ENCODE measurements at regions not wholly inside any gene's neighbourhood (a gene's known extent, or its start where the extent isn't known, plus 50 kb on each side); places are given as distances from the start of the nearest gene placed in this dataset.
"Not testable (repeated sequence)": the region's sequence is repeated elsewhere in the genome, so short reads cannot be mapped to it uniquely, and the experiment has no call there.

- Histone ChIP-seq H3K9me3 (ENCODE audit: severe bottlenecking) (no peaks in the 10 kb centered on the region), H3K27ac (ENCODE audit: poor library complexity, severe bottlenecking) (no peak overlapping the region), H3K27me3 (ENCODE audit: insufficient read depth, poor library complexity, severe bottlenecking) (no peaks in the 10 kb centered on the region), H3K36me3 (ENCODE audit: low read depth) (no peaks in the 10 kb centered on the region), H3K4me3 (ENCODE audit: severe bottlenecking) (no peak overlapping the region), H3K4me1 (ENCODE audit: insufficient read depth, poor library complexity, severe bottlenecking) (no peaks in the 10 kb centered on the region)
- DNase-seq (ENCODE audit: low spot score): no peak
- TF ChIP-seq CTCF (IDR thresholded peaks at IDR 0.05; ENCODE audit: poor library complexity, severe bottlenecking): no peak
- no peak for ATAC-seq (ENCODE audit: low read depth)
Observed at GRCh38 chr1:172789840-172790239, 130.9 kb downstream of the FASLG start.

- Histone ChIP-seq H3K9me3 (ENCODE audit: severe bottlenecking) (no peaks in the 10 kb centered on the region), H3K27ac (ENCODE audit: poor library complexity, severe bottlenecking) (no peak overlapping the region), H3K27me3 (ENCODE audit: insufficient read depth, poor library complexity, severe bottlenecking) (no peaks in the 10 kb centered on the region), H3K4me1 (ENCODE audit: insufficient read depth, poor library complexity, severe bottlenecking) (no peaks in the 10 kb centered on the region), H3K4me3 (ENCODE audit: severe bottlenecking) (no peak overlapping the region), H3K36me3 (ENCODE audit: low read depth) (no peaks in the 10 kb centered on the region)
- no peak for TF ChIP-seq CTCF (IDR thresholded peaks at IDR 0.05; ENCODE audit: poor library complexity, severe bottlenecking)
- no peak for DNase-seq (ENCODE audit: low spot score)
- no peak for ATAC-seq (ENCODE audit: low read depth)
Observed at GRCh38 chr1:172790245-172790644, 131.3 kb downstream of the FASLG start.

GRCh38 chr1:172793823-172794222, 134.9 kb downstream of the FASLG start:
- ATAC-seq (ENCODE audit: low read depth): no peak
- Histone ChIP-seq H3K4me1 (ENCODE audit: insufficient read depth, poor library complexity, severe bottlenecking) (no peaks in the 10 kb centered on the region), H3K27ac (ENCODE audit: poor library complexity, severe bottlenecking) (no peak overlapping the region), H3K36me3 (ENCODE audit: low read depth) (no peaks in the 10 kb centered on the region), H3K27me3 (ENCODE audit: insufficient read depth, poor library complexity, severe bottlenecking) (no peaks in the 10 kb centered on the region), H3K9me3 (ENCODE audit: severe bottlenecking) (no peaks in the 10 kb centered on the region), H3K4me3 (ENCODE audit: severe bottlenecking) (no peak overlapping the region)
- no peak for TF ChIP-seq CTCF (IDR thresholded peaks at IDR 0.05; ENCODE audit: poor library complexity, severe bottlenecking)
- DNase-seq (ENCODE audit: low spot score): no peak

GRCh38 chr1:172795741-172796140, 136.8 kb downstream of the FASLG start:
- no peak for ATAC-seq (ENCODE audit: low read depth)
- no peaks in the 10 kb centered on the region for H3K4me1 ChIP-seq (ENCODE audit: insufficient read depth, poor library complexity, severe bottlenecking)
- H3K36me3 ChIP-seq (ENCODE audit: low read depth): no peaks in the 10 kb centered on the region
- TF ChIP-seq CTCF (IDR thresholded peaks at IDR 0.05; ENCODE audit: poor library complexity, severe bottlenecking): no peak
- no peak for DNase-seq (ENCODE audit: low spot score)
- no peak overlapping the region for H3K27ac ChIP-seq (ENCODE audit: poor library complexity, severe bottlenecking)
- no peak overlapping the region for H3K4me3 ChIP-seq (ENCODE audit: severe bottlenecking)
- no peaks in the 10 kb centered on the region for H3K27me3 ChIP-seq (ENCODE audit: insufficient read depth, poor library complexity, severe bottlenecking)
- H3K9me3 ChIP-seq (ENCODE audit: severe bottlenecking): no peaks in the 10 kb centered on the region

- H3K4me1 ChIP-seq (ENCODE audit: insufficient read depth, poor library complexity, severe bottlenecking); H3K4me3 ChIP-seq (ENCODE audit: severe bottlenecking); ATAC-seq (ENCODE audit: low read depth); H3K9me3 ChIP-seq (ENCODE audit: severe bottlenecking); H3K27me3 ChIP-seq (ENCODE audit: insufficient read depth, poor library complexity, severe bottlenecking); DNase-seq (ENCODE audit: low spot score); H3K27ac ChIP-seq (ENCODE audit: poor library complexity, severe bottlenecking); H3K36me3 ChIP-seq (ENCODE audit: low read depth): not testable (repeated sequence)
Observed at GRCh38 chr1:172799804-172800203, 140.9 kb downstream of the FASLG start.
